Esophagus squamous epithelium (tissue), 5 donors: ENCODE measurements at regions not wholly inside any gene's neighbourhood (a gene's known extent, or its start where the extent isn't known, plus 50 kb on each side); places are given as distances from the start of the nearest gene placed in this dataset.
A peak's percentile ranks its signal among the peaks of the same experiment; 100 is the strongest.

ENCODE experiments used
- DNase-seq: peaks from one replicate; lab custom pipeline; 2025; lab: John Stamatoyannopoulos, UW
- H3K27ac ChIP-seq, 4 donors: fragments of 200-600 bp; sonication (generic); one replicate each; pipeline ENCODE4 v1.5.1; 2016 to 2019; ENCODE audit warnings: mild to moderate bottlenecking in 1 of 4
- H3K27me3 ChIP-seq, 4 donors: fragments of 200-600 bp; sonication (generic); 1 replicate in 3 of 4; 2 replicates in 1 of 4; pipeline versions ENCODE4 v1.5.1 to v1.6.0; 2017 to 2021; ENCODE audit warnings: antibody characterized with exemption in 1 of 4
- H3K36me3 ChIP-seq, 3 donors: fragments of 200-600 bp; sonication (generic); one replicate each; pipeline ENCODE4 v1.5.1; 2016 to 2019
- H3K4me1 ChIP-seq, 3 donors: fragments of 200-600 bp; sonication (generic); one replicate each; pipeline ENCODE4 v1.5.1; 2017 to 2019
- H3K4me3 ChIP-seq, 4 donors: fragments of 200-600 bp; sonication (generic); 1 replicate in 3 of 4; 2 replicates in 1 of 4; pipeline ENCODE4 v1.5.1; 2016 to 2019; ENCODE audit warnings: mild to moderate bottlenecking in 2 of 4, moderate library complexity in 1 of 4
- H3K9me3 ChIP-seq, 3 donors: fragments of 200-600 bp; sonication (generic); one replicate each; pipeline ENCODE4 v1.5.1; 2016 to 2019
- POLR2A ChIP-seq, 4 donors: fragments of 450-650 bp; IDR thresholded peaks; one replicate each; pipeline ENCODE4 v1.6.1; 2017; ENCODE audit warnings: antibody characterized with exemption in 4 of 4, mild to moderate bottlenecking in 4 of 4, moderate library complexity in 3 of 4
- WGBS, 2 donors: methylation state at CpG; one replicate each; pipeline ENCODE4 v1.1.5; 2018; 5-methylcytosine and 5-hydroxymethylcytosine counted together
- intact Hi-C: fragments of 100-400 bp; cut with DNase I; formaldehyde crosslinking; loops from one replicate; pipeline ENCODE4 v1.15.0; 2022
- TF ChIP-seq, protein P1 (sequence below), 6 experiments: fragments of 450-650 bp in 4 of 6; fragments of 200-600 bp in 2 of 6; sonication (generic) in 2 of 6; IDR thresholded peaks; one replicate each; pipeline ENCODE4 v1.5.1; 2016 to 2019; ENCODE audit warnings: antibody characterized with exemption in 6 of 6, mild to moderate bottlenecking in 4 of 6, moderate library complexity in 4 of 6
- donor health status: DM: yes; HTN: yes; CAD: no.

GRCh38 chr17:72351884-72352346, 231.1 kb downstream of the SOX9 start:
- TF ChIP-seq POLR2A (IDR thresholded peaks at IDR 0.05), result no peak
- TF ChIP-seq, protein P1, sequence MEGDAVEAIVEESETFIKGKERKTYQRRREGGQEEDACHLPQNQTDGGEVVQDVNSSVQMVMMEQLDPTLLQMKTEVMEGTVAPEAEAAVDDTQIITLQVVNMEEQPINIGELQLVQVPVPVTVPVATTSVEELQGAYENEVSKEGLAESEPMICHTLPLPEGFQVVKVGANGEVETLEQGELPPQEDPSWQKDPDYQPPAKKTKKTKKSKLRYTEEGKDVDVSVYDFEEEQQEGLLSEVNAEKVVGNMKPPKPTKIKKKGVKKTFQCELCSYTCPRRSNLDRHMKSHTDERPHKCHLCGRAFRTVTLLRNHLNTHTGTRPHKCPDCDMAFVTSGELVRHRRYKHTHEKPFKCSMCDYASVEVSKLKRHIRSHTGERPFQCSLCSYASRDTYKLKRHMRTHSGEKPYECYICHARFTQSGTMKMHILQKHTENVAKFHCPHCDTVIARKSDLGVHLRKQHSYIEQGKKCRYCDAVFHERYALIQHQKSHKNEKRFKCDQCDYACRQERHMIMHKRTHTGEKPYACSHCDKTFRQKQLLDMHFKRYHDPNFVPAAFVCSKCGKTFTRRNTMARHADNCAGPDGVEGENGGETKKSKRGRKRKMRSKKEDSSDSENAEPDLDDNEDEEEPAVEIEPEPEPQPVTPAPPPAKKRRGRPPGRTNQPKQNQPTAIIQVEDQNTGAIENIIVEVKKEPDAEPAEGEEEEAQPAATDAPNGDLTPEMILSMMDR (IDR thresholded peaks at IDR 0.05), result no peak
- 33 to 38% methylated on average over 8 to 18 of the region's 21 CpGs for WGBS, 2 donors
- intact Hi-C loops, result no loop called here
- Histone ChIP-seq H3K36me3 (no peaks in the 10 kb centered on the region), H3K9me3 (no peaks in the 10 kb centered on the region), H3K27me3 (peaks cover 0 to 30% (median 0%) of the 10 kb centered on the region in 4 donors), H3K4me1 (peaks cover 0 to 22% (median 12%) of the 10 kb centered on the region in 3 donors), H3K27ac (no peak overlapping the region), H3K4me3 (no peak overlapping the region)
- DNase-seq, result no peak

- peaks cover 0 to 26% (median 13%) of the 10 kb centered on the region in 3 donors for H3K4me1 ChIP-seq
- WGBS, 2 donors, result 62 to 79% methylated on average over 9 of the region's 9 CpGs
- H3K36me3 ChIP-seq, result no peaks in the 10 kb centered on the region
- DNase-seq, result no peak
- H3K27me3 ChIP-seq, result peaks cover 0 to 30% (median 0%) of the 10 kb centered on the region in 4 donors
- TF ChIP-seq POLR2A (IDR thresholded peaks at IDR 0.05), result no peak
- TF ChIP-seq, protein P1 (IDR thresholded peaks at IDR 0.05), result no peak
- no peaks in the 10 kb centered on the region for H3K9me3 ChIP-seq
- H3K27ac ChIP-seq, result no peak overlapping the region
- intact Hi-C loops, result no loop called here
- H3K4me3 ChIP-seq, result no peak overlapping the region
Observed at GRCh38 chr17:72353502-72353901, 232.7 kb downstream of the SOX9 start.

DNA sequence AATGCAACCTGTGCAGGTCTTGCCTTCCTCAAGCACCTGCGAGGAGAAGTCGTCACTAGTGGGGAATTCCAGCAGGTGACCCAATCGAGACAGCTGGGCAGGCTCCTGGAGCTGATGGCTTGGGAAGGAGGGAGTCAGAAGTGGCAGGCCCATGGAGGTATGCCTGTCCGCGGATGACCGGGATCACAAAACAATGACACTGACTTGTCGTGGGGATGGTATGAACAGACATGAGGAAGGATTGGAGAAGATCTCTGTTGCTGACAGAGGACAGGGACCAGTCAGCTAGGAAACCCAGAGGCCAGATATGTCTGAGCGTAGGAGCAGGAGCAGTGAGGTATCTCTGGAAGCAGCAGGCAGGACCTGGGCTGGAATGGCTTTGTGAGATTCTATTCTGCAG, 233.3 kb downstream of the SOX9 start:
- Histone ChIP-seq H3K9me3 (no peaks in the 10 kb centered on the region), H3K27me3 (peaks cover 0 to 30% (median 0%) of the 10 kb centered on the region in 4 donors), H3K4me3 (no peak overlapping the region), H3K4me1 (peaks cover 0 to 32% (median 19%) of the 10 kb centered on the region in 3 donors), H3K27ac (no peak overlapping the region), H3K36me3 (no peaks in the 10 kb centered on the region)
- 81 to 83% methylated on average over 6 to 8 of the region's 8 CpGs for WGBS, 2 donors
- intact Hi-C loops, result no loop called here
- TF ChIP-seq, protein P1 (IDR thresholded peaks at IDR 0.05), result no peak
- DNase-seq, result no peak

DNA sequence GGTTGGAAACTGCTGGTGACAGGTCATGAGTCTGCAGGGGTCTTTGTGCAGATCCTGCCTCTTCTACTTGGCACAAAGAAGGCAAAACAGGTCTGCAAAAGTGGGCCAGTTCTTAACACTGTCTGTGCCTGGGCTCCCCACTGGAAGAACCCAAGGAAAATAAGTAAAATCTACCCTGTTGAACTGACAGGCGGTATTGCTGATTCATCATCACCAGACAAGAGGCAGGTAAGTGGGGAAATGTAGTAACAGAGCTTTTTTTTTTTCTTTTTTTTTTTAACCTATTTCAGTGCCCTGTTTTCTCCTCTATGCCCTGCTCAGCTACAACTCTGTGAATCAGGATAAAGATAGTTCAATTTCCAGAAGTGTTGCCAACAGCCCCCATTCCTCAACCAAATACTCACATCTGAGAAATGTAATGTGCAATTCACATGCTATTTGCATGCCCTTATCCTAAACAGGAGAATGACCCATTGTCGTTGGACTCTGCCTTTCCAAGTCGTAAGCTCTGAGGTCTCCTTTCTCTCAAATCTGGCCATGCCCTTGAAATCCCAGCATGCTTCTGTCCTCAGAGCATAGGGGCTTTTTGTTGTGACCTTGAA, 237.0 kb downstream of the SOX9 start:
- intact Hi-C loops, result no loop called here
- H3K27ac ChIP-seq, result no peak overlapping the region
- no peaks in the 10 kb centered on the region for H3K9me3 ChIP-seq
- no peak for TF ChIP-seq POLR2A (IDR thresholded peaks at IDR 0.05)
- TF ChIP-seq, protein P1 (IDR thresholded peaks at IDR 0.05), result no peak
- H3K27me3 ChIP-seq, result peaks cover 0 to 13% (median 0%) of the 10 kb centered on the region in 4 donors
- 88 to 91% methylated on average over 3 of the region's 3 CpGs for WGBS, 2 donors
- no peak for DNase-seq
- H3K4me3 ChIP-seq, result no peak overlapping the region
- H3K36me3 ChIP-seq, result no peaks in the 10 kb centered on the region
- peaks cover 0 to 40% (median 10%) of the 10 kb centered on the region in 3 donors for H3K4me1 ChIP-seq

GRCh38 chr17:72358465-72358864, 237.6 kb downstream of the SOX9 start:
- no peak for DNase-seq
- intact Hi-C loops, result no loop called here
- Histone ChIP-seq H3K4me1 (peaks cover 0 to 41% (median 10%) of the 10 kb centered on the region in 3 donors), H3K27me3 (peaks cover 0 to 8% (median 0%) of the 10 kb centered on the region in 4 donors), H3K9me3 (no peaks in the 10 kb centered on the region), H3K27ac (peak overlapping the region in 1 of 4 donors; percentile 48), H3K4me3 (no peak overlapping the region), H3K36me3 (no peaks in the 10 kb centered on the region)
- no peak for TF ChIP-seq POLR2A (IDR thresholded peaks at IDR 0.05)
- TF ChIP-seq, protein P1 (IDR thresholded peaks at IDR 0.05), result no peak
